ENCODE measurements at regions not wholly inside any gene's neighbourhood (a gene's known extent, or its start where the extent isn't known, plus 50 kb on each side); places are given as distances from the start of the nearest gene placed in this dataset.

DNA sequence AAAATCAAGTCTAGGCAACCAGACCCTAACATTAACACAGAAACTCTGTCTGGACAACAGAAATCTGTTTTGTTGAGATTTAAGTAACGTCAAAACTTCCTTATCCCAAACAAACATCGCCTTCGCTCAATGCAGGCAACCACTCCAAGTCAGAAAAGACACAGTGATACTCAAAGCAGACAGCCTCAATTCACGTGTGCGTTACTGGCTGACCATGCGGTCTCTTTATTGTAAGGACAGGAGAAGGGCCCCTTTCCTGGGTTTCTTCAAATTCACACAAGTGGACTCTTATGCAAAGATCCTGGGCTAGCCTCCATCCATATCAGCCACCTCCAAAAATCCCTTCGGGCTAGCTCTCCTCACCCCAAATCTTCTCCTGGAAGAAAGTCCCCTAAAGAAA, 467.7 kb downstream of the SOX9 start:
- TF ChIP-seq, protein P1, sequence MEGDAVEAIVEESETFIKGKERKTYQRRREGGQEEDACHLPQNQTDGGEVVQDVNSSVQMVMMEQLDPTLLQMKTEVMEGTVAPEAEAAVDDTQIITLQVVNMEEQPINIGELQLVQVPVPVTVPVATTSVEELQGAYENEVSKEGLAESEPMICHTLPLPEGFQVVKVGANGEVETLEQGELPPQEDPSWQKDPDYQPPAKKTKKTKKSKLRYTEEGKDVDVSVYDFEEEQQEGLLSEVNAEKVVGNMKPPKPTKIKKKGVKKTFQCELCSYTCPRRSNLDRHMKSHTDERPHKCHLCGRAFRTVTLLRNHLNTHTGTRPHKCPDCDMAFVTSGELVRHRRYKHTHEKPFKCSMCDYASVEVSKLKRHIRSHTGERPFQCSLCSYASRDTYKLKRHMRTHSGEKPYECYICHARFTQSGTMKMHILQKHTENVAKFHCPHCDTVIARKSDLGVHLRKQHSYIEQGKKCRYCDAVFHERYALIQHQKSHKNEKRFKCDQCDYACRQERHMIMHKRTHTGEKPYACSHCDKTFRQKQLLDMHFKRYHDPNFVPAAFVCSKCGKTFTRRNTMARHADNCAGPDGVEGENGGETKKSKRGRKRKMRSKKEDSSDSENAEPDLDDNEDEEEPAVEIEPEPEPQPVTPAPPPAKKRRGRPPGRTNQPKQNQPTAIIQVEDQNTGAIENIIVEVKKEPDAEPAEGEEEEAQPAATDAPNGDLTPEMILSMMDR (IDR thresholded peaks at IDR 0.05; ENCODE audit: insufficient read depth, low read length, poor library complexity, severe bottlenecking) = no peak
- no peak for TF ChIP-seq EZH2phosphoT487 (conservative IDR thresholded peaks at IDR 0.05; ENCODE audit: low read length)
